ENCODE measurements at regions not wholly inside any gene's neighbourhood (a gene's known extent, or its start where the extent isn't known, plus 50 kb on each side); places are given as distances from the start of the nearest gene placed in this dataset.
"Not testable (repeated sequence)": the region's sequence is repeated elsewhere in the genome, so short reads cannot be mapped to it uniquely, and the experiment has no call there.

DNA sequence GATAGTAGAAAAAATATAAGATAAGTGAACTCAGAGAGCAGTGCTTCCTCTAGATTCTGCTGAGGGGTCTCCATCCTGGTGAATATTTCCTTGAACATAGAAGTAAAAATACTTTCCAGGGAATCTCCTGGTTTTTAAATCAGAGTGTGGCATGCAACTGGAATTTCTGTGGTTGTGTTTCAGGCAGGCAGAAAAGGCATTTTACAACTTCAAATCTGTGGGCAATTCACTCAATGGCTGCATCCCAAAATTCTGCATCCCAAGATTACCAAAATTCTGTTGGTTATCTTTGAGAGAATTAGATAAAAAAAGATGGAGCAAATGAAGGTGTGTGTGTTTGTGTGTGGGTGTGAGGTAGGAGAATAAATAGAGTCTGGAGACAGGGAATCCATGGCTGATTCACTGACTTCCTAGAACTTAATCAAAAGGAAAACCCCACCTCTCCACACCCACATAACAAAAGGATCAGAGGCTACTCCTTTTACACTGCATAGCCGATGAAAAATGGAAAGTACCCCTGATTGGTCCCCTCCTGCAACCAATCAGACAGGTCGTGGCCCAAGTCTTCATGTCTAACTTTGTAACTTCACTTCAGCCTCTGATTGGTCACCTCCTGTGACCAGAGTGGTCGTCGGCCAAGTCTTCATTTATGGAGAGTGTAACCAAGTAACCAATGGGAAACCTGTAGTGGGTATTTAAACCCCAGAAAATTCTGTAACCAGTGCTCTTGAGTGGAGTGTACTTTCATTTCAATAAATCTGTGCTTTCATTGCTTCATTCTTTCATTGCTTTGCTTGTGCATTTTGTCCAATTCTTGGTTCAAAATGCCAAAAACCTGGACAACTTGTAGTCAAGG is 112.8 kb downstream of the DLEU7 start:
- H3K36me3 ChIP-seq (ENCODE audit: insufficient read depth, low read length) = no peaks in the 10 kb centered on the region
- H3K9ac ChIP-seq (ENCODE audit: low read depth, low read length) = no peak overlapping the region
- H3K4me1 ChIP-seq (ENCODE audit: insufficient read depth, low read length) = no peaks in the 10 kb centered on the region
- H3K9me3 ChIP-seq (ENCODE audit: control insufficient read depth, insufficient read depth, low read length) = peaks cover 15% of the 10 kb centered on the region

DNA sequence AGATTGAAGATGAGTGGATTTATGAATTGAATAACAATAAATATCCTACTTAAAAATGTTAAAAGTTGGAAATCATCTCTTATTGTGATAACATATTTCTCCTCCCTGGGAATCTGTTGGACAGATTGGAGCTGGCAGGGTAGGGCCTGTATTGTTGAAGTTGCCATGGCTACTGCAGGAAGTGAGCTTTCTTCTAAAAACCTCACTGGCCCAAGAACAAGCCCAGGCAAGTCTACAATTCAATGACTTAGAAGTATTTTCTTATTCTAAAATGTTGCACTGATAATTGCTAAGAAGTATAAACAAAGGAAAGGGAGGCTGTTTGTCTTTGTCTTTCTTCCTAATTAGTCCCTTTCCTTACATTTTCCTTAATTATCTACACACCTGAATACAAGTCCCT is 112.1 kb downstream of the DLEU7 start:
- Histone ChIP-seq H3K4me1 (ENCODE audit: insufficient read depth, low read length) (no peaks in the 10 kb centered on the region), H3K9ac (ENCODE audit: low read depth, low read length) (no peak overlapping the region), H3K36me3 (ENCODE audit: insufficient read depth, low read length) (no peaks in the 10 kb centered on the region), H3K9me3 (ENCODE audit: control insufficient read depth, insufficient read depth, low read length) (peaks cover 15% of the 10 kb centered on the region)

DNA sequence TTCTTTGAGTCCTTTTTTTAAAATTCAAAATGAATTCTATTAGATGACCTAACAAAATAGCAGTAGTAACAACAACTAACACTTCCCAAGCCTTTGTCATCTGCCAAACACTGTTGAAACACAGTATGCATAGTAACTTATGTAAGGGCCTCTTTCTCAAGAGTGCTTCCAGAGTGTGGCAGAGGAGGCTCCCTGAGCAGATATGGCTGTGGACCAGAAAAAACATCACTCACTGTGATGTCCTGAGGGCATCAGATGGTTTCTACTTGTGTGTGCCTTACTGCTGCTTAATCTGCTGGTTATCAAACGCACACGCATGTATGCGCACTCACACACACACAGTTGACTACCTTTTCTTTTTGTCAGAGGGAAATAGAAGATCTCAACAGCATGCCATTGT is 110.8 kb downstream of the DLEU7 start:
- no peaks in the 10 kb centered on the region for H3K4me1 ChIP-seq (ENCODE audit: insufficient read depth, low read length)
- H3K9ac ChIP-seq (ENCODE audit: low read depth, low read length) = no peak overlapping the region
- peaks cover 15% of the 10 kb centered on the region for H3K9me3 ChIP-seq (ENCODE audit: control insufficient read depth, insufficient read depth, low read length)
- H3K36me3 ChIP-seq (ENCODE audit: insufficient read depth, low read length) = no peaks in the 10 kb centered on the region

DNA sequence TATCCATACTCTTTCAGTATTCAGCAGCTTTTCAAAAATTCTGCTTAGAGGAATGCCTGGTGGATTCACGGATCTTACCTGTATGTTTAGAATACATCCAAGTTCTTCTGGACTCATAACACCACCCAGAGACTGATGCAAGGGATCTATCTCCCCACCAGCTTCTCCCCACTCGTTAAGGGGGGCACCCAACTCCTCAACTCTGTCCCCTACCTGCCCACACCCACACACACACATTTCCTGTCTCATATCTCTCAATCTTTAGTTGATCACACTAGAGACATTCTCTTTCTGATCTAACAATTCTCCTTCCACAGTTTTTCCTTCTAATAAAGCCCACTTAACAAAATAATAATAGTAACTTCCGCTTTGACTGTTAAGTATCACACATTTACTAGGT is 110.1 kb downstream of the DLEU7 start:
- no peak overlapping the region for H3K9ac ChIP-seq (ENCODE audit: low read depth, low read length)
- H3K4me1 ChIP-seq (ENCODE audit: insufficient read depth, low read length) = no peaks in the 10 kb centered on the region
- H3K9me3 ChIP-seq (ENCODE audit: control insufficient read depth, insufficient read depth, low read length) = peaks cover 15% of the 10 kb centered on the region
- no peaks in the 10 kb centered on the region for H3K36me3 ChIP-seq (ENCODE audit: insufficient read depth, low read length)

DNA sequence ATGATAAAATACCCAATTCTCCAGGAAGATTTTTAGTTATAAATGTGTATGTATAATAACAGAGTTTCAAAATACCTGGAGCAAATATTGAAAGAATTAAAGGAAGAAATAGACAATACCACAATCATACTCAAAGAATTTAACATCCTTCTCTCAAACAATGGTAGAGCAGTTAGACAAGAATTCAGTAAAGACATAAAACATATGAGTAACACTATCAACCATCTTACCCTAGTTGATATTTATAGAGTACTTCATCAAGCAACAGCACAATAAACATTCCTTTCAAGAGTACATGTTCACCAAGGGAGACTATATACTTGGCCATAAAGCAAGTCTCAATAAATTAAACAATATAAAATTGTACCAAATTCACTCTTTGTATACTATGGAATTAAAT is 108.4 kb downstream of the DLEU7 start:
- Histone ChIP-seq H3K9me3 (ENCODE audit: control insufficient read depth, insufficient read depth, low read length) (peaks cover 13% of the 10 kb centered on the region), H3K36me3 (ENCODE audit: insufficient read depth, low read length) (no peaks in the 10 kb centered on the region), H3K4me1 (ENCODE audit: insufficient read depth, low read length) (no peaks in the 10 kb centered on the region), H3K9ac (ENCODE audit: low read depth, low read length) (no peak overlapping the region)

DNA sequence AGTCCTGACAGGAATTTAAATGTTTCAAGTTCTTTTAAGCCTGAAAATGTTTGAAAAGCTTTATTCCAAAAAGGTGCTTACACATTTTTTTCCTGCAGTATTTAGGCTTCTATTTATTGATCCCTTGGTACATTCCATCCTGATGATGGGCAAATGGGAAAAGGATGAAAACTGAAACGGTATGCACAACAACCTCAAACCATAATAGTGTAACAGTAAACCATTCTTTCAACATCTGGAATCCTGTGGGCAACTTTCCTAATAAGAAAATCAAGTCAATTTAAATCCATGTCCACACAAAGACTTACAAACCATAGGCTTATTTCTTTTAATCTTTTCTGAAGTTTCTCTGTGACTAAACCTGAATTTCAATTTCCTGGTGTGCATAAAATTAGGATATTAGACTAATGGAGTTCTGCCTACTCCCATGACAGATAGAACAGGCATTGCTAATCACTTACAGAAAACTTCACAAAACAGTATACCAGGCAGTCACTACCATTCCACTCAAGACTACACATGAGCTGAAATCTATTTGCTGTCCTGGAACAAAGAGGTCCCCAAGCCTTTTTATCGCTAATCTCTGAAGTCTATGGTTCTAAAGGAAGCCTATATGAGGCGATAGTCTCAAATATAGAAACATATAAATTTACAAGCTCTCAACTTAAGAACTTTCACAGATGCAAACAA is 103.3 kb downstream of the DLEU7 start:
- no peaks in the 10 kb centered on the region for H3K9me3 ChIP-seq (ENCODE audit: control insufficient read depth, insufficient read depth, low read length)
- no peaks in the 10 kb centered on the region for H3K36me3 ChIP-seq (ENCODE audit: insufficient read depth, low read length)
- H3K9ac ChIP-seq (ENCODE audit: low read depth, low read length) = no peak overlapping the region

DNA sequence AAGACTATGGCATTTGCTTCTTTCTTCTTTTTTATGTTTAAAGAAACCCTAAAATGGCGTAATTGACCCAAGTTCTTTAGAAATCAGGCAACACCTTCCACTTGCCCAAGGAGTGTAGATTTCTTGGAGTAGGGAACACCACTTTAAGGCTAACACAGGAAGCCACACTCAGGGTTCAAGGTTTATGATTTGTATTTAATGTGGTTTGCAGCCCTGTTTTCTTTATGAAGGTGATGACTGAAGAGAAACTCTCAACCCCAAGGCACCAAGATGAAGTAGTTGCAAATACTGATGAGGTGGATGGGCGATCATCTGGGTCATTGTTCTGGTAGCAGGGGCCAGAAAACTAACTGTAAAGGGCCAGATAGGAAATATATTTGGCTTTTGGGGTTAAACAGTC is 101.1 kb downstream of the DLEU7 start:
- H3K4me1 ChIP-seq (ENCODE audit: insufficient read depth, low read length) = no peaks in the 10 kb centered on the region
- no peak overlapping the region for H3K9ac ChIP-seq (ENCODE audit: low read depth, low read length)
- H3K9me3 ChIP-seq (ENCODE audit: control insufficient read depth, insufficient read depth, low read length) = no peaks in the 10 kb centered on the region
- no peaks in the 10 kb centered on the region for H3K36me3 ChIP-seq (ENCODE audit: insufficient read depth, low read length)

More for the DNA sequence above, 103.3 kb downstream of the DLEU7 start:
- no peaks in the 10 kb centered on the region for H3K4me1 ChIP-seq (ENCODE audit: insufficient read depth, low read length)

DNA sequence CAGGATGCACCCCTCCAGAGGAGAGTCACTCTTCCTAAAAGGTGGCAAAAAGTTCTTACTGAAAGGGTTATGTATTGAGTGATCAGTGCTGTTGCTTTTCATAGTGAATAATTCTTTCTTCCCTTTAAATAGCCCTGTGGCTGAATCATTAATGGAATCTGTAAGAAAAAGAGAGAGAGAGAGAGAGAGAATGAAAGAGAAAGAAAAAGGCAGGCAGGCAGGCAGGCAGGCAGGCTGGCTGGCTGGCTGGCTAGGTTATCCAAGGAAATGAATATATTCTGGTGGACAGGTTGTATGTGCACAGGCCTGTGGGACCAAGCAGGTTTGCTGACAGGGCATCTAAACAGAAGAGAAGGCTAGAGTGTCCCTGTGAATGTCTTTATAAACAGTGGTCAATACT is 100.5 kb downstream of the DLEU7 start:
- Histone ChIP-seq H3K4me1 (ENCODE audit: insufficient read depth, low read length) (no peaks in the 10 kb centered on the region), H3K9ac (ENCODE audit: low read depth, low read length) (no peak overlapping the region), H3K36me3 (ENCODE audit: insufficient read depth, low read length) (no peaks in the 10 kb centered on the region), H3K9me3 (ENCODE audit: control insufficient read depth, insufficient read depth, low read length) (no peaks in the 10 kb centered on the region)

DNA sequence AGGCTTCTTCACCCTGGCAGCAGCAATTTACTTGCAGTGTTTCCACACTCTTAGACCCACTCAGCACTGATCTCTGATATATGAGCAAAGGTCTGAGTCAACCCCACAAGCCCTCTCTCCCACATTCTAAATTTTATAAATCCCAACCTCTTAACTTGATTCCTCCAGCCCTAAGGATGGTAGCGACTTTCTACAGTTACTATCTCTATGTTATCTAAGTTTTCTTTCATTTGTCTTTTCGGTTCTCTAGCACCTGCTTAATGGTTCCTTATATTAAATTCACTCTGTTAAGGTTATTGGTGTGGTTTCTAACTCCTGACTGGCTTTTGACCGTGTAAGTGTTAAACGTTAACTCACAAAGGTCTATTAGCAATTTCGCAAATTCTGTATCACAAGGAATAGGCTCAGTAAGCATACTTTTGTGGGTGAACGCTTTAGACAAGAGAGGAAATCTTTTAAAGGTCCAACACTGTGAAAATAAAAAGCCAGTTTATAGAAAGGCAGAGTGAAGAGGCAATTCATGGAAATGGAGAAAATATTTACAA is 99.3 kb downstream of the DLEU7 start:
- H3K36me3 ChIP-seq (ENCODE audit: insufficient read depth, low read length) = no peaks in the 10 kb centered on the region
- H3K9ac ChIP-seq (ENCODE audit: low read depth, low read length) = no peak overlapping the region
- H3K4me1 ChIP-seq (ENCODE audit: insufficient read depth, low read length) = no peaks in the 10 kb centered on the region
- no peaks in the 10 kb centered on the region for H3K9me3 ChIP-seq (ENCODE audit: control insufficient read depth, insufficient read depth, low read length)

DNA sequence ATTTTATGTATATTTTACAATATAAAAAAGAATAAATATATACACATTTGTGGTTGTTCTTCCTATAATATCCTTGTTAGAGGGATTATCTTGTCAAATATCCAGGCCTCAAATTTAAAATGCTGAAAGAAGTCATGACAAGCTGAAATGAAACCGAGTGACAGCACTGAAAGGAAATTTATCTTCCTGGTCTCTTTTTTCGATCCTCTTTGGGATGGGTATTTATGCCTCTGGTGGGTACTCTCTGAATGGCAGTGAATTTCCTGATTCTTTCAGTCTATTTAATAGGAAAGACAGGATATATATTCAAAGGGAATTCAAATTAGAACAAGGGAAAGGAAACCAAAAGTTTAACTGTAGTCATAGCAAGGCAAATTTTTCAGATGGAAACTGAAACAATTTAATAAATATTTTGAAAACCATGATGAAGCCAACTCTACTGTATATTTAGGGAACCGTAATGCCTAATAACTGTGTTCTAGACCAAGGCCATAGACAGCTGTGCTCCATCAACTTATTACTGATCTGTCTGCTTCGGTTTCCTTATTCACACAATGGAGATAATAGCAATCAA is 97.9 kb downstream of the DLEU7 start:
- Histone ChIP-seq H3K9me3 (ENCODE audit: control insufficient read depth, insufficient read depth, low read length) (no peaks in the 10 kb centered on the region), H3K4me1 (ENCODE audit: insufficient read depth, low read length) (no peaks in the 10 kb centered on the region), H3K9ac (ENCODE audit: low read depth, low read length) (no peak overlapping the region), H3K36me3 (ENCODE audit: insufficient read depth, low read length) (no peaks in the 10 kb centered on the region)

DNA sequence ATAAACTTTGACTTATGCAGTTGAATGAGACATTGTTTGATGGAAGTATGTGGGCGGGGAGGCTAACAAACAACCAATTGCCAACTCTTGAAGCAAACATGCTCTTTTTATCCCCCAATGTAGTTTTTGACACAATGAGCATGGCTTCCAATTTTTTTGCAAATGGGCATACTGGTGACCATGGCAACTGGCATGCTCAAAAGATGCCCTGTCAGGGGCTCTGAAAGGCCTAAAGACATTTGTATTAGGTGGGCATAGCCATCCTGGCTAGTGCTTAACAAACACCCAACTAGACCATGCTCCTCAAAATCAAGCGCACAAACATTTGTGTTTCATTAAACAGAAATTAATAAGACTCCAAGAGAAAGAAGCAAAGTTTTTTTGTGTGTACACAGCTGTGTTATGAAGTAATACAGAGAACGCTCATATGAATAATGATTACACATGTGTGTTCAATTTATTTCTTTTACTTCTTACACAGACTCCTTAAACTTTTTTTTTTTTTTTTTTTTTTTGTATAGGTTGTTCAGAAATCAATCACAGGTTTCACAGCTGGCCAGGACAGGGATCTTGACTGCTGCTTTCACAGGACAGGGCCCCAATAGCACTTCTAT is 95.6 kb downstream of the DLEU7 start:
- H3K4me1 ChIP-seq (ENCODE audit: insufficient read depth, low read length) = no peaks in the 10 kb centered on the region
- no peaks in the 10 kb centered on the region for H3K36me3 ChIP-seq (ENCODE audit: insufficient read depth, low read length)
- H3K9me3 ChIP-seq (ENCODE audit: control insufficient read depth, insufficient read depth, low read length) = no peaks in the 10 kb centered on the region
- H3K9ac ChIP-seq (ENCODE audit: low read depth, low read length) = no peak overlapping the region

DNA sequence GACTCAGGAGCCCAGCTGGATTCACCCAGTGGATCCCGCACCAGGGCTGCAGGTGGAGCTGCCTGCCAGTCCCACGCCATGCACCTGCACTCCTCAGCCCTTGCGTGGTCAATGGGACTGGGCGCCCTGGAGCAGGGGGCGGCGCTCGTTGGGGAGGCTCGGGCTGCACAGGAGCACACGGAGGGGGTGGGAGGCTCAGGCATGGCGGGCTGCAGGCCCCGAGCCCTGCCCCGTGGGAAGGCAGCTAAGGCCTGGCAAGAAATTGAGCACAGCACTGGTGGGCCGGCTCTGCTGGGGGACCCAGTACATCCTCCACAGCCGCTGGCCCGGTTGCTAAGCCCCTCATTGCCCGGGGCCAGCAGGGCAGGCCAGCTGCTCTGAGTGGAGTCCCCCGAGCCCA is 90.3 kb downstream of the DLEU7 start:
- not testable (repeated sequence) for H3K9ac ChIP-seq (ENCODE audit: low read depth, low read length); H3K36me3 ChIP-seq (ENCODE audit: insufficient read depth, low read length); H3K9me3 ChIP-seq (ENCODE audit: control insufficient read depth, insufficient read depth, low read length); H3K4me1 ChIP-seq (ENCODE audit: insufficient read depth, low read length)

DNA sequence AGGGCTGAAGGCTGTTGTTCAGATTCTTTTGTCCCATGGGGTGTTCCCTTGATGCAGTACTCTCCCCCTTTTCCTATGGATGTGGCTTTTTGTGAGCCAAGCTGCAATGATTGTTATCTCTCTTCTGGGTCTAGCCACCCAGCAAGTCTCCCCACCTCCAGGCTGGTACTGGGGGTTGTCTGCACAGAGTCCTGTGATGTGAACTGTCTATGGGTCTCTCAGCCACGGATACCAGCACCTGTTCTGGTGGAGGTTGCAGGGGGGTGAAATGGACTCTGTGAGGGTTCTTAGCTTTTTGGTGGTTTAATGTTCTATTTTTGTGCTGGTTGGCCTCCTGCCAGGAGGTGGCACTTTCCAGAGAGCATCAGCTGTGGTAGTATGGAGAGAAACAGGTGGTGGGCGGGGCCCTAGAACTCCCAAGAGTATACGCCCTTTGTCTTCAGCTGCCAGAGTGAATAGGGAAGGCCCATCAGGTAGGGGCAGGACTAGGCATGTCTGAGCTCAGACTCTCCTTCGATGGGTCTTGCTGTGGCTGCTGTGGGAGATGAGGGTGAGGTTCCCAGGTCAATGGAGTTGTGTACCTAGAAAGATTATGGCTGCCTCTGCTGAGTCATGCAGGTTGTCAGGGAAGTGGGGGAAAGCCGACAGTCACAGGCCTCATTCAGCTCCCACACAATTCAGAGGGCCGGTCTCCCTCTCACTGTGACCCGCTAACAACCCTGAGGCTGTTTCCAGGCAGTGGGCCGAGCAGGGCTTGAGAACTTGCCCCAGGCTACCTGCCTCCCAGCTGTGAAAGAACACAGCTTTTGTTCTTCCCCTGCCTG is 87.4 kb downstream of the DLEU7 start:
- not testable (repeated sequence) for H3K9ac ChIP-seq (ENCODE audit: low read depth, low read length); H3K9me3 ChIP-seq (ENCODE audit: control insufficient read depth, insufficient read depth, low read length); H3K4me1 ChIP-seq (ENCODE audit: insufficient read depth, low read length); H3K36me3 ChIP-seq (ENCODE audit: insufficient read depth, low read length)

DNA sequence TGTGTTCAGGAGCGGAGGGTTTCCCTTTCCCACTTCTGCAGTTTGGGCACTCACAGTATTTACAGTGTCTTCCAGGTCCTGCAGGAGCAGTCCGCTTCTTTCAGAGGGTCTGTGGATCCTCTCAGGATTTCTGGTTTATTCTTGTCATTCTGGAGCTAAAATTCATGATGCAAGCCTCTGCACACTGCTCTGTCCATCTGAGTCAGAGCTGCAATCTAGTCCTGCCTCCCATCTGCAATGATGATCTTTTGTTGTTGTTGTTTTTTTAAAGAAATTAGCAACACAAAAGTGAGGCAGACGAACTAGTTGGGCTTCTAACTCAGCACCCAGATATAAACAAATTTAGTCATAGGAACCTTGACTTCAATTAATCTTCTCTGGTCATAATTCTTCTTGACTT is 86.5 kb downstream of the DLEU7 start:
- H3K9me3 ChIP-seq (ENCODE audit: control insufficient read depth, insufficient read depth, low read length) = peaks cover 9% of the 10 kb centered on the region
- H3K4me1 ChIP-seq (ENCODE audit: insufficient read depth, low read length) = peaks cover 7% of the 10 kb centered on the region
- H3K9ac ChIP-seq (ENCODE audit: low read depth, low read length) = no peak overlapping the region; the same call in 1 of the 2 replicates
- H3K36me3 ChIP-seq (ENCODE audit: insufficient read depth, low read length) = no peaks in the 10 kb centered on the region

Measured in ES-I3 (cell line).